HG03135 (cell line): ENCODE measurements at regions not wholly inside any gene's neighbourhood (a gene's known extent, or its start where the extent isn't known, plus 50 kb on each side); places are given as distances from the start of the nearest gene placed in this dataset.
"Not testable (repeated sequence)": the region's sequence is repeated elsewhere in the genome, so short reads cannot be mapped to it uniquely, and the experiment has no call there.

Experiments used
- ATAC-seq: cut with Tn5 transposase; IDR thresholded peaks from one replicate; pipeline ENCODE4 v1.9.1; 2021; ENCODE audit warnings: mild to moderate bottlenecking, moderate library complexity; ENCODE audit not compliant: unreplicated experiment

DNA sequence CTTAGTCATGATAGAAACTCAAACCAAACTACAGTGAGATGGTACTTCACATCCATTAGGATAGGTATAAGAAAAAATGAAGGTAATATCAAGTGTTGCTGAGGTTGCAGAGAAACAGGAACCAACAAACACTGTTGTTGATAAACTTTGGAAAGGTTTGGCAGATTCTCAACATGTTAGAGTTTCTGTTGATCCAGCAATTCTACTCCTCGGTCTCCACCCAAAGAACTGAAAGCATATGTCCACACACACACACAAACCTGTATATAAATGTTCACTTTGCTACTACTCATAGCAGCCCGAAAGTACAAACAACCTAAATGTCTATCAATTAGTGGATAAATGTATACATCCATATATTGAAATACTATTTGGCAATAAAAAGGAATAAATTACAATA, 128.3 kb upstream of the CARMIL1 start:
- no peak for ATAC-seq

DNA sequence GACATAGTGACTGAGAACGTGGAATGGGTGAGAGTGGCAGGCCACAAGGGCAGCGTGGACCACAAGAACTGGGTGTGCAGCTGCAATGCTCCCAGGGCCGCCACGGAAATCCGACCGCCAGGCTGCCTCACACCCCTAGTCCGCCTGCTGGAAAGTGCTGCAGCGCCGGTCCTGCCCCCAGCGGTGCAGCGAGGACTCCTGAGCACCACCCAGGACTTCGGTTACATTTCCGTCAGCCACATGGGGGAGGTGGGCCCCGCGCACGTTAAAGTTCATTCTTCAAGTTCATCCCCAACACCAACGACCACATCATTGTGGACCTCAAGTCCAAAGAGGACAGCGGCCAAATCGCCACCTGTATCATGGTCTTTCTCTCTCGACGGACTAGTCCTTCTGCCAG, 126.1 kb upstream of the CARMIL1 start:
- ATAC-seq, result no peak

DNA sequence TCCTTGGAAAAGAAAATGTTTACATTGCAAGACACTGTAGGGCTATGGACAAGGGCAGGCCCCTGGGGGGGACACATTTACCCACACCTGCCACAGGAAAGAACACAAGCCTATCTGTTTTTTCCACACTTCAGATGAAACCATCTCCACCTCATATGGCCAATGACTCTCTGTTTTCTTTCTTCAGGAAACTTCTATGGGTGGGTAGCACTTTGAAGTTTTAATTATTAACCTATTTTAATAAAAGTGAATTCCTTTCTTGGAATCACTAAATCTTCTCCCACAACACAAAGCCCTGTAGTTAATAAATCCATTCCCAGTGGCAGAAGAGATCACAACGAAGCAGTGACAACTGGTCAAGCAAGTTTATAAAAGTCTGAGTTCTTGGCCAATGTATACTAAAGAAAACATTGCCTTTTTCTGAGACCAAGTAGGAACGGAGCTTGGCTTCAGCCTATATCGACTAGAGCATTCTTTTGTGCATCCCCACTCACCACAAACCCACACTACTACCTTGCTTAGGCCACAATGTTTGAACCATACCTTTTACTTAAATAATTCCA, 125.1 kb upstream of the CARMIL1 start:
- no peak for ATAC-seq

DNA sequence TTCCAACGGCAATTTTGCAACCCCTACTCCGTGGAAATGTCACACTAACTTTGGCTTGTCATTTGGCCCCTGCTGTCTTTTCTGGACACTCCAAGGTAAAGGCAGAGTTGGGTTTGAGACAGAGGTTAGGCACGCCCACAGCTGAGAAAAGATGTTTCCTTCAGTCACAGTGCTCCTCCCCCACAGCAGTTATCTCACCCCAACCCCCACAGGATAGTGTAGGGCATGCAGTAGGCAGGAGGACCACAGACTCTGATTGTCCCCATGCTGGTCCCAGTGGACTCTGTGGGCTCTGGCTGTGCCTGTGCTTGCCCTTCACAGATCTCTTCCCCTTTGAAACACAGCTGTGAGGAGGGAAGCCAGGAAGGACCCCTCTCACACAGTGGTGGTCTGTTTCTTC, 124.0 kb upstream of the CARMIL1 start:
- ATAC-seq, result no peak

DNA sequence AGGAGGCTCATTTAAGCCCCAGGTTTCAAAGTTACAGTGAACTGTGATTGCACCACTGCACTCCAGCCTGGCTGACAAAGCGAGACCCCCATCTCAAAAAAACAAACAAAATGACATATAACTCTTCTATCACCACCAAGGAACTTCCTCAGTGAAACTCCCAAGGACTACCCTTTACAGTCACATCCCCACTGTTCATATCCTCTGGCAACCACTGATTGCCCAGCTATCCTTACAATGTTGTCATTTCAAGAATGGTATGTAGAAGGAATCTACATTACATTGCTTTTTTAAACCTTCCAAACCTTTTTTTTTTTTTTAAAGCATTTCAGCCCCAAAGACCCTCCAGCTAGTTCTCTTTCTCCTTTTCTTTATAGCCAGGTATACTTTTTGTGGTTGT, 123.1 kb upstream of the CARMIL1 start:
- no peak for ATAC-seq

DNA sequence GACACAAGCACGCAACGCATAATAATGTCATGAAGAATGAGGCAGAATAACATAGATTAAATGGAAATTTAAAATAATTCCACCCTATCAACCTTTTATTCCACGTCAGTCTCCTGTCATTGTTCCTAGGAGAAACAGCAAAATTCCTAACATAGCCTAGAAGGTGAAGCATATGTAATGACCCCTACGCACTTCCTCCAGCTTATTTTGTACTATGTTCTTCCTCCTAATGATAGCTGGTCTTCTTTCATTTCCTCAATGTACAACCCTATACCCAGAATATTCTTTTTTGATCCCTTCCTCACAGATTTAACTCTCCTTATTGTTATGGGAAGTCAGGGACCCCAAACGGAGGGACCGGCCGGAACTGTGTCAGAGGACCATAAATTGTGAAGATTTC, 122.0 kb upstream of the CARMIL1 start:
- ATAC-seq, result no peak

DNA sequence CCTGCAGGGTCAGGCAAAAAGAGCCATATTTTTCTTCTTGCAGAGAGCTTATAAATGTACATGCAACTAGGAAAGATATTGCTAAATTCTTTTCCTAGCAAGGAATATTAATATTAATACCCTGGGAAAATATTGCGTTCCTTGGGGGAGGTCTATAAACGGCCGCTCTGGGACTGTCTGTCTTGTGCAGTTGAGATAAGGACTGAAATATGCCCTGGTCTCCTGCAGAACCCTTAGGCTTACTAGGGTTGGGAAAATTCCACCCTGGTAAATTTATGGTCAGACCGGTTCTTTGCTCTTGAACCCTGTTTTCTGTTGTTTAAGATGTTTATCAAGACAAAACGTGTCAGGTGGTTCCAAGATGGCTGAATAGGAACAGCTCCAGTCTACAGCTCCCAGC, 121.3 kb upstream of the CARMIL1 start:
- ATAC-seq, result no peak

DNA sequence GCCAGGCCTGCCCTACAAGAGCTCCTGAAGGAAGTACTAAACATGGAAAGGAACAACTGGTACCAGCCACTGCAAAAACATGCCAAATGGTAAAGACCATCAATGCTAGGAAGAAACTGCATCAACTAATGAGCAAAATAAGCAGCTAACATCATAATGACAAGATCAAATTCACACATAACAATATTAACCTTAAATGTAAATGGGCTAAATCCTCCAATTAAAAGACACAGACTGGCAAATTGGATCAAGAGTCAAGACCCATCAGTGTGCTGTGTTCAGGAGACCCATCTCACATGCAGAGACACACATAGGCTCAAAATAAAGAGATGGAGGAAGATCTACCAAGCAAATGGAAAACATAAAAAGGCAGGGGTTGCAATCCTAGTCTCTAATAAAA, 119.0 kb upstream of the CARMIL1 start:
- ATAC-seq, result not testable (repeated sequence)

DNA sequence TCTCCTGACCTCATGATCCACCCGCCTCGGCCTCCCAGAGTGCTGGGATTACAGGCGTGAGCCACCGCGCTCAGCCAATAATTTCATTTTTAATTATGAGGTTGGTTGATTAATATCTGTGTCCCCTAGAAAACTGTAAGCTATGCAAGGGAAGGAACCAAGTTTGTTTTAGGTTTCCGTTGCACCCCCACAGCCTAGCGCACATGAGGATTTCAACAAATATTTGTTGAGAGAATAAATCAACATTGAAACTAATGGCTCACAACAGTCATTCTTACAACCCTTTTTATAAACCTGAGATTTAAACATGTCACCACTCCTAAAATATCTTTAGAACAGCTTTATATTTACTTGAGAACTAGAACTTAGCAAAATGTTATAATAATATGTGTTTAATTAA, 114.0 kb upstream of the CARMIL1 start:
- no peak for ATAC-seq

DNA sequence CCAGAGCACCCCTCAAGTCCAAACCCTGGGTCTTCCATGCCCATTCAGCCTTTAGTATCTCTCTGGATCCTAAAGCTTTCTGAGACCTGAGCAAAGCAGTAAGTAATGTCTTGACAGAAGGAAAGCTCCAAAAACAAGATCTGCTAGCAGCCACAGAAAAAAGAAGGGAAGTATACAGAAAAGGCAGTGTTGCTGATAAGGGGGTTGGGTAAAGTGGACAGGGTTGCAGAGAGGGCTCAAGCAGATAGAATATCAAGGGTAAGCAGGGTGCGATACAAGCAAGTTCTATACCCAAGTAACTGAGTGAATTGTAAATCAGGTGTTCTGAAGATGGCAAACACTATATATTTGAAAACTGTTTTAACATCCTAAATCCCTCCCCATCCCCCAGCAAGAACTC, 113.4 kb upstream of the CARMIL1 start:
- no peak for ATAC-seq

DNA sequence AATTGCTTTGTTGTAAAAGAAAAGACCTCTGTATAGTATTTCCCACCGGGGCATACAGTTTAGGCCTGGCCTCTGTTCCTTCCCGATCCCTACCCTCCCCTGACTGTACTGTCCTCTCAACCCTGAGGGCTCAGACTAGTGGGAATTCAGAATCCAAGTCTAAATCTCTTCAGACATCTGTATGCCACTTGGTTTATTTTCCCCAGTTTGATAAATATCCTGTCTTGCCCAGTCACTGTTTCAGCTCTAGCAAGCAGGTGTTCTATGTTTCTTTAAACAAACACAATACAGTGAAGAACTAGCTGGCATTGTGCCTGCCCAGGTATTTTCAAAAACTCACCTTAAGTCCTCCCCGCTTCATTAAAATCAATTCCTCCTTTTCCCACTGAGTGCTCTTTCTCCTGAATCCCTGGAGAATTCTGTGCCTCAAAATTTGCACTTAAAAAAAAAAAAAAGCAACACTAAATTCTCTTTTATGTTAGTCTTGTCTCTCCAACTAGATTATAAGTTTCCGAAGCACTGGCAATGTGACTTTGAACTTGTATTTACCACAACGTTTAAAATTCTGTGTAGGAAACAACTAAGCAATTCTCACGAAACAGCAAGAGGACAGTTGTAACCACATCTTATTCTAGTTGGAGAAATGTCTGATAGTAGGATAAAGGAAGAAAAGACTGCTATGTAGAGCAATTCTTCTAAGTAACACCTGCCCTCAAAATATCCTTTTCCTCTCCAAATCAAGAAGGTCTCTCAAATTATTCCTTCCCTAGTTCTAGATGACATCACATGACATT, 112.0 kb upstream of the CARMIL1 start:
- ATAC-seq, result no peak

DNA sequence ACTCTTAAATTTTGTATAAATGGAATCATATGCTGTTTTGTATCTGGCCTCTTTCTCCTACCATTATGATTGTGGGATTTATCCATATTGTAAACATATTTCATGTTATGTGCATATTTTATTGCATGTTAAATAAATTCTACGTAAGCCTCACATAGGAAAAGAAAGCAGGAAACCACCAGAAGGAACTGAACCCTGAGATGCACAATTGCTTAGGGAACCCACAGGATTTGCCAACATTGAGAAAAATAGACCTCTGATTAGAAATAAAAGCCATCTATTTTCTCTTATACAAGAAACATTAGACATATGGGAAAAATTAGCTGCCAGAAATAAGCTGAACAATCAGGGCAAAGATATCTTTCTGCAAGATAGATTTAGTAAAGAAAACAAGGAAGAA, 111.2 kb upstream of the CARMIL1 start:
- no peak for ATAC-seq

DNA sequence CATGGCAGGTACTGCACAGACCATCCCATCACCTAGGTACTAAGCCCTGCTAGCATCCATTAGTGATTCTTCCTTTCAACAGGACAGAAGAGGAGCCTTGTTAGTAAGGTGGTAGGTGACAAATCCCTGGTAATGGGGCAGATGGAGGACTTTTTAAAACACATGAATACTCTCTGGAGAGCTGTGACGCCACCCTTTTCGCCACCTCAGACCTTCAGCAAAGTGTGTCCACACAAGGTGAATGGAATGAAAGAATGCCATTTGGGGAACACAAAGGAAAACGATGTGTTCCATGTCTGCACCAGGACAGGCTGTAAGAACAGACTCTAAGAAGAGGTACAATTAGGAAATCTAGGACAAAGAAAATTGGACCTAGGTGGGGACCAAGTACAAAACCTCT, 110.5 kb upstream of the CARMIL1 start:
- ATAC-seq, result no peak

DNA sequence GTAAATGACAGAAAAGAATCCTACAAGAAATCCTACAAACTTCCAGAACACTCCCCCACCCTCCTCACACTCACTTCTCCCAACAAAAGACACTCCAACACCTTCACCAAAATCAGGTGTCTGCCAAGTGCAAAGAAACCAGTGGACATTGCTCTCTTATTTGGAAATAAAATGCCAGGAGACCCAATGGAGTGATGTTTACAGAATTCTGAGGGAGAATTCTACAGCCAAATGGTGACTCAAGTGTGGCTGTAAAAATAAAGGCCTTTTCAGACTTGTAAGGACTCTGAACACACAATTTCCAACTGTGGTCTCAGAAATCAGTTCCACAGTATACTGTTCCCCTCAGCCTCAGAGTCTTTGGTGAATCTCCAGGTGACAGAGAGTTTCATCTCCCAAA, 109.6 kb upstream of the CARMIL1 start:
- no peak for ATAC-seq

DNA sequence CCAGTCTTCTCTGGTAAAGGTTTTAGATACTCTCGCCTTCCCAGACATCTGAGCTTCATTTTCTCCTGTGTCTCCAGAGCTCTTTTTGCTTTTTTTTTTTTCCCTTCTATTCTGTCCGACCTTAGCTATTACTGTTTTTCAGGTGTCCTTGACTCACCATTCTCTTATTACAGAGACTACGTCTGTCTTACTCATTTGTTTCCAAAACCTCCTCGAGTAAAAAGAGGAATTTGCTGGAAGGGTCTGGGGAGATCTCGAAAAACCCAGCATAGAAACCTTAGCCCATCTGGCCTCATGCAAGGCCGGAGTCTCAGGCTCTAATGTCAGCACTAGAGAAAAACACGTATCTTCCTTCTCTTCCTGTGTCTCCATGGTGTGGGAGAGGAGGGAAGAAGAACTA, 109.2 kb upstream of the CARMIL1 start:
- ATAC-seq, result no peak

DNA sequence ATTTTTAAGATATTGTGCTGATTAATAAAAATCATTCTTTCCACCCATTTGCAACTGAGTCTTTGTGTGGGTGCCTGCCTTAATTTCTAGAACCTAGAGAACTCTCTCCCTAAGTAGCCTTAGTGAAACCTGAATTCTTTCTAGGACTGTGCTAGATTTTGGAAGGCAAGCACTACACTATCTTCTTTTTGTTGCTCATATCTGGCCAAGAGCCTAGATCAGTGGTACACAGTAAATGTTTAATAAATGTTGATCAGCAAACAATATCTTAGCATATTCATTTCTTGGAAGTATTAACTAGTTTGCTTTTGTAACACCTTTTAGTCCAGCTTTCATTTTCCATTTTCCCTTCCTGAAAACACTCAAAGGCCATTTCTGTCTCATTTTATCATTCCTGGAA, 108.5 kb upstream of the CARMIL1 start:
- ATAC-seq, result no peak

DNA sequence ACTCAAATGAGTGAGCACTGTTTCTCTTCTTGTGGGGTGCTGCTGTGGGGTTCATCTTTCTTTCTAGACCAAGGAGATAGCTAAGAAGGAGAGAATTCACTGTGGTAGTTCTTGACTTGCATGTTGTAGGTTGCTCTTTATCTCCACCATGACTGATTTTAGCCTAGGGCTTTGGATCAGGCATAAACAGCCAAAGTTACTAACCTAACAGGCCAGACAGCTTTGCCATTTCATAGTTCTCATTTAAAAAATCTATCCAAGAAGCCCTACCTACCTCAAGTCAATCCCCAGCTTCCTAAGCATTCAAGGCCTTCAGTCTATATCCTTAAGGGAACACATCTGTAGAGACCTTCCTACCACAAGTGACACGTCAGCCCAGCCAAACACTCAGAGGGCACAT, 107.9 kb upstream of the CARMIL1 start:
- ATAC-seq, result no peak

DNA sequence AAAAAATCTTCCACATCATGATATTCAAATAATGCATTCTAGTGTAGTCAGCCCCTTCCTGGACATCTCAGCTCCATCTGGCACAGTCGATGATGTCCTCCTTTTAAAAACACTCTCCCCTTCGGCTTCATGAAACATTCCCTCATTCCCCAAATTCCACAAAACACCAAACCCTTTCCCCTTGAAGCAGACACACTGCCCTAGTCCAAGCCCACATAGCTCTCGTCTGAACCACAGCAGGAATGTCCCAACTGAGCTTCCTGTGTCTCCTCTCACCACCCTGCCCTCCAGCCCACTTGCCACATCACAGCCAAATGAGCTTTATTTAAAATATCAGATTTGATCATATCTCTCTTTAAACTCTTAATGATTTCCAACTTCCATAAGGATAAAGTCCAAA, 106.4 kb upstream of the CARMIL1 start:
- no peak for ATAC-seq

DNA sequence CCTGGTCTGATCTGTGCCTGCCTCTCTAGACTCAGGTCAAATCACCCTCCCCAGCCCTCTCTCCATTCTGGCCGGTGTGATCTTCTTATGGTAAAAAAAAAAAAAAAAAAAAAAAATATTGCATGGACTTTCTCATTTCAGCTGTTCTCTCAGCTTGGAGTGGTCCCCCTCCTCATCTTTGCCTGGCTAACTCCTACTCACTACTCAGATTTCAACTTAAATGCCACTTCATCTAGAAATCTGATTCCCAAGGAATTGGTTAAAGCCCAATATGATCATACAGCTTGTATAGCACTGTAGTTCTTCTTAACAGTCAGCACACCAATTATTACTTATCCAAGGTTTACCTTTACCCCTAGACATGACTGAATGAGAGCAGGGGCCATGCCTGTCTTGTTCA, 105.9 kb upstream of the CARMIL1 start:
- ATAC-seq, result no peak

DNA sequence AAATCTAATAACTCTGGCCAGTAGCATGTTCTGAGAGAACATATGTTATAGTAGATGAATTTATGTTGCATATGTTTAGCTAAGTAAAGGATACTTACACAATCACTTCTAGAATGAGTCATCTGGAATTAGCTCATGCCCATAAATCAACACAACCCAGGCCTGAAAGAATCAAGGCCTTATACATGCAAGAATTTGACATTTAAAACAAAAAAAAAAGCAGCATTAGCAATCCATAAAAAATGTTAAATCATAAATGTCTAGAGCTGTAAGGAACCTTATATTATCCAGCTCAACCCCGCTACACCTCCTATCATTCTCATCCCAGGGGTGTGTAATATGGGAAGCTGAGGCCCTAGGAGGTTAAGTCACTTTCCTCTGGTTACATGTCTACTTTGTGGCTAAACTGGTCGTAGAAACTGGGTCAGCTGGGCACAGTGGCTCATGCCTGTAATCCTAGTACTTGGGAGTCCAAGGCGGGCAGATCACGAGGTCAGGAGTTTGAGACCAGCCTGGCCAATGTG, 105.2 kb upstream of the CARMIL1 start:
- no peak for ATAC-seq

DNA sequence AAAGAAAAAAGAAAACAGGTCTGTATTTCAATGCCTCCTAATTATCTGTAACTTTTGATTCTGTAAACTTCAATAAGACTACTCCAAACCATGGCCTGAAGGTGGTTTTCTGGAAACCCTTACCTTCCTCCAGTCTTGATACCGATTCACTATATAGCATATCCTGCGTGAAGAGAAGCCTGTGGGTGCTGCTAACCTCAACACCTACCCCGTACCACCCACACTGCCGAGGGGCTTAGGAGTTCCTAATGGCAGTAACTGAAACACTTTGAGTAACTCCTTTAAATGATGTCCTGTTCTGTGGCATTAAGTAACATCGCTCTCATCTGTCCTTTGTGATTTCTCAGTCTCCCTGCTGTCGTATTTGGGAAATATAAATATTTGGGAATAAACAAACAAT, 104.5 kb upstream of the CARMIL1 start:
- ATAC-seq, result no peak

DNA sequence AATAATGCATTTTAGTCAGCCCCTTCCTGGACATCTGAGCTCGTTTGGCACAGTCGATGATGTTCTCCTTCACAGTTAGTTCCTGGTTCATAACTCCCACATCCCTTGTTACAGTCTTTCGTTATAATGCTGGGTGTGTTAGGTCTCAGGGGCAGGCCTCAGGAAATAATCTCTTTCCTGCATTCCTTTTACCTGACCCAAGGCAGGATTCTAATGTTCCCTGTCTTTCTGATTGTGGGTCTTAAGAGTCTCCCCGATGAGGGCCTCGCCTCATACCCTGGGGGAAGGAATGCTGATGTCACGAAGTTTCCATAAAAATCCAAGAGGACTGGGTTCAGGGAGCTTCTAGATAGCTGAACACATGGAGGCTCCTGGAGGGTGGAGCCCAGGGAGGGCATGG, 104.0 kb upstream of the CARMIL1 start:
- ATAC-seq, result no peak

DNA sequence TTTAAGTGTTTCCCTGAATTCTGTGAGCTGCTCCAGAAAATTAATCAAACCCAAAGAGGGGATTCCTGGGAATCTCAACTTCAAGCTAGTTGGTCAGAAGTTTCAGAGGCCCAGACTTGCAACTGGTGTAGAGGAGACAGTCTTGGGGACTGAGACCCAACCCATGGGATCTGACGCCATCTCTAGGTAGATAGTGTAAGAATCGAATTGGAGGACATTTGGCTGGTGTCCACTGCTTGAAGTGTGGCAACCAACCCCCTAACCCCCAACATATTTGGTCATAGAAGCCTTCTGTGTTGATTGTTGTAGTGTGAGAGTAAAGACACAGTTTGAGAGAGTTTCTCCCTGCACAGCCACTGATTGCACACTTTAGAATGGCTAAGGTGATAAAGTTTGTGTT, 103.5 kb upstream of the CARMIL1 start:
- ATAC-seq, result no peak
